KG1 (cell line): ENCODE measurements at regions not wholly inside any gene's neighbourhood (a gene's known extent, or its start where the extent isn't known, plus 50 kb on each side); places are given as distances from the start of the nearest gene placed in this dataset.
"Not testable (repeated sequence)": the region's sequence is repeated elsewhere in the genome, so short reads cannot be mapped to it uniquely, and the experiment has no call there.

Source experiments
- DNase-seq: peaks from one replicate; lab custom pipeline; 2025; lab: John Stamatoyannopoulos, UW

GRCh38 chr16:66242672-66243071, 123.8 kb upstream of the CDH5 start:
- no peak for DNase-seq

GRCh38 chr16:66242206-66242605, 124.3 kb upstream of the CDH5 start:
- not testable (repeated sequence) for DNase-seq

- no peak for DNase-seq
Measured at GRCh38 chr16:66240631-66241395, 125.7 kb upstream of the CDH5 start.

GRCh38 chr16:66240088-66240487, 126.4 kb upstream of the CDH5 start:
- DNase-seq: no peak

- DNase-seq: no peak
Measured at GRCh38 chr16:66238696-66239095, 127.8 kb upstream of the CDH5 start.

- DNase-seq: no peak
Measured at GRCh38 chr16:66236301-66236700, 130.2 kb upstream of the CDH5 start.

- DNase-seq: no peak
Measured at GRCh38 chr16:66231452-66232160, 134.9 kb upstream of the CDH5 start.

- no peak for DNase-seq
Measured at GRCh38 chr16:66229651-66230050, 136.8 kb upstream of the CDH5 start.

- DNase-seq: no peak
Measured at GRCh38 chr16:66228792-66229191, 137.7 kb upstream of the CDH5 start.

GRCh38 chr16:66227766-66228530, 138.5 kb upstream of the CDH5 start:
- DNase-seq: no peak

GRCh38 chr16:66226762-66227161, 139.7 kb upstream of the CDH5 start:
- DNase-seq: no peak

GRCh38 chr16:66225696-66226095, 140.8 kb upstream of the CDH5 start:
- no peak for DNase-seq

- no peak for DNase-seq
Measured at GRCh38 chr16:66224626-66225025, 141.9 kb upstream of the CDH5 start.

GRCh38 chr16:66224186-66224585, 142.3 kb upstream of the CDH5 start:
- DNase-seq: no peak

GRCh38 chr16:66223176-66223780, 143.2 kb upstream of the CDH5 start:
- DNase-seq: no peak

- DNase-seq: no peak
Measured at GRCh38 chr16:66222756-66223155, 143.7 kb upstream of the CDH5 start.

- DNase-seq: no peak
Measured at GRCh38 chr16:66220702-66221101, 145.8 kb upstream of the CDH5 start.

GRCh38 chr16:66219491-66219890, 147.0 kb upstream of the CDH5 start:
- no peak for DNase-seq

- DNase-seq: no peak
Measured at GRCh38 chr16:66212428-66212827, 154.1 kb upstream of the CDH5 start.

GRCh38 chr16:66211651-66212050, 154.8 kb upstream of the CDH5 start:
- DNase-seq: no peak

- no peak for DNase-seq
Measured at GRCh38 chr16:66207883-66208265, 158.6 kb upstream of the CDH5 start.

- no peak for DNase-seq
Measured at GRCh38 chr16:66207139-66207882, 159.2 kb upstream of the CDH5 start.
